HG03457 (cell line): ENCODE measurements at regions not wholly inside any gene's neighbourhood (a gene's known extent, or its start where the extent isn't known, plus 50 kb on each side); places are given as distances from the start of the nearest gene placed in this dataset.

ENCODE experiments used
- ATAC-seq: cut with Tn5 transposase; IDR thresholded peaks from one replicate; pipeline ENCODE4 v1.9.1; 2021; ENCODE audit warnings: moderate number of reproducible peaks; ENCODE audit not compliant: unreplicated experiment

GRCh38 chr1:232260861-232261260 lies 369.1 kb downstream of the SIPA1L2 start:
- ATAC-seq = no peak

GRCh38 chr1:232260045-232260444 lies 369.9 kb downstream of the SIPA1L2 start:
- ATAC-seq = no peak

GRCh38 chr1:232259333-232259732 lies 370.6 kb downstream of the SIPA1L2 start:
- ATAC-seq = no peak

GRCh38 chr1:232252546-232253118 lies 377.3 kb downstream of the SIPA1L2 start:
- no peak for ATAC-seq

GRCh38 chr1:232250838-232251237 lies 379.1 kb downstream of the SIPA1L2 start:
- ATAC-seq = no peak

DNA sequence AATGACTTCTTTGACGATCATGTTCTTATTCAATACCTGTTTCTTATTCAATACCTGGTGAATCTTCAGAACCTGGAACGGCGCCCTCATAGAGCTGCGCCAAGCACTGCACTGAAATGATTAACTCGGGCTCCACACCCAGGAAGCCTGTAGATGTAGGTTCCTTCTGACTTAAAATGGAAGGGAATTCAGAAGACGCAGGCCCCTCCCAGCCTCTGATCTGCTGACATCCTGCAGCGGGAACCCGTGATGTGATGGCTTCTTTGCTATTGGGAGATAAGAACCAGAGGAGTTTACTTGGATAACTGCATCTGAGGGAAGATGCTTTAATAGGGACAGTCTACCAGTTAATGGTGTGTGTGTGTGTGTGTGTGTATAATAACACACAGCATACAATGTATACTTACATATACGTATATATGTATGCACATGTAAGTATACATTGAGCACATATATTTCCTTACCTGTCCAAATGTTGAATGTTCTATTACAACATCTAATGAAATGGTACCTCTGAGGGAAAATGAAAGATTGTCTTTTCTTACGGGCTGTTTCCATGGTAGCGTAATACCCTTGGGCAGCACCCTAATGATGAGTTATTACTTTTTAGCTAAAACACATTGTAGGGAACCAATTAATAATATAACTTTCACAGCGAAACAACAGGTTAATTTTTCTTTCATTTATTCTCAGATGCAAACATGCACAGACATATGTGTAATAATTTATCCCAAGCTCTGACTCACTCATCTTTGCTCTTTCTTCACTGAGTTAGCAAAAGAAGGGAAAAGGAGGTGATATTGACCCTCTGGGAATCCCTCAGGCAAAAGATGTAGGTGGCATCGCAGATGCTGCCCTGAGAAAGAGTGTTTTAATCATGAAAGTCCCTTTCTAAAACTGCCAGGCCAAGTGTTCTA lies 379.8 kb downstream of the SIPA1L2 start:
- no peak for ATAC-seq

- no peak for ATAC-seq
Observed at GRCh38 chr1:232249339-232249738, 380.6 kb downstream of the SIPA1L2 start.

DNA sequence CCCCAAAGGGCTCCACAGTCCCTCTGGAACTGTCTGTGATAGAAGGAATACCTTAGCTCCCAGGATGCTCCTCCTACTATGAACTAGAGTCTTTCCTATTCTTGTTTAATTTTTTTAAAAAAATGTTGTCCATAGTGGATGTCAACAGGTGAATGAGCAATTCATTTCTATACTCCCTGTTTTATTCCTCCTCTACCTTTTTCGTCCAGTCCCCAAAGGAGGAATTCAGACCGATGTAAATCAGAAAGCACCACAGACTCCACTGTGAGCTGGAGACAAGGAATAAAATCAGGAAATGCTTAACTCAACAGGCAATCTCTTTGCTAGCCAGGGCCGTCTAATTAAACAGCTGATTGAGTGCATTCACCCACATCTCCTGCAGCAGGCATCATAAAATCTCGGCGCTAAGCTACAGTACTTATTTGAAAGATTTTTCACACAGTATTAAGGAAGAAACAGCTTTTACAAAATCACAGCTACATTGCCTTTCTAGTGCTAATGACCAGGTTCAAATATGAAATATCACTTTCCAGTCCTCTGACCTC lies 381.6 kb downstream of the SIPA1L2 start:
- no peak for ATAC-seq

DNA sequence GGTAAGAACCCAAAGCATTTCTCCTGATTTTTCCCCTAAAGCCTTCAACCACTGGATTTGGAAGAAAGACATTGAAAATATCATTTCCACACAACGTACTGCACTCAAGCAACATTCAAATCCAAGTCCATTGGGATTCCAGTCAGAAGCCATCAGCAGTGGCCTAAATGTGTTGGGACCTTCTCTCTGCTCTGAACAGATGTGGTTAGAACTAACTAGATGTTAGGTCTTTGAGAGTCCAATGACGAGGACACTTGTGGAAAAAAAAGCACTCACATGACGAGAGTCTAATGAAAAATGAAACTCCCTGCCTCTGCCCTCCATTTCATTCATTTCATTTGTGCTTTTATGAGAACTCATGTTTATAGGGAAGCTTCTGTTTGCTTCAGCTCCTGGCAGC lies 382.3 kb downstream of the SIPA1L2 start:
- no peak for ATAC-seq

- no peak for ATAC-seq
Observed at GRCh38 chr1:232244426-232244825, 385.5 kb downstream of the SIPA1L2 start.

DNA sequence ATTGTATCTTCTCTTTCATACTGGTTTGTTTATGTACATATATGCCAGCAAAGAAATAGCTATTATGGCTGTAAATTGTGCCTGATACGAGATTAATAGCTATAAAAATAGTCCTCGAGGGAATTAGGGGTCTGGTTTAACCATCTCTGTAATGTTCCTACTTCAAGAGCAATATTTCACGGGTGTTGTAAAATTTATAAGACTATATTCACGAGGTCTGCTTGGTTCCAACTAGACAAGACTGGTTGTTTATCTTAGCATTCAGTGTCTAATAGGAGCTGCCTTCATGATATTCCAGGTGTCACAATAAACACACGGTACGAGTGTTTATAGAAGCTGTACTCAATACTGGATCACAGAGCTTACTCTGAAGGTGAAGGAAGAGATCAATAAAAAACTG lies 389.9 kb downstream of the SIPA1L2 start:
- no peak for ATAC-seq

DNA sequence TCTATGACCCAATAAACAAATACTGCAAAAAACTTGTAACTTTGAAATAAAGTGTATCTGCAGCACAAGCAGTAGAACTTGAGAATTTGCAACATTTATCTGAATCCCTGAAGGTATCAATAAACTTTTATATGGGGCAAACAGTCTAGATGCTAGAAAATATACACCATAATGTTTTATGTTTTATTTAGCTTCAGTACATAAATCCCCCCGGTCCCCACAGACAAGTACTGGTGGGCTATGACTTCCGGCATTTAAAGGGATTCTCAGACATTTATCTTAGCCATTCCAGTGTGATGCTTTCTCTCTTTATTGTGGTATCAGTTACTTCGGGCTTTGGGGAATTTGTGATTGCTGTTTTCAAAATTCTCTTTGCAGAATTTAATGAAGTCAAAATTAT lies 390.4 kb downstream of the SIPA1L2 start:
- no peak for ATAC-seq

- ATAC-seq = no peak
Observed at GRCh38 chr1:232238009-232238408, 391.9 kb downstream of the SIPA1L2 start.

DNA sequence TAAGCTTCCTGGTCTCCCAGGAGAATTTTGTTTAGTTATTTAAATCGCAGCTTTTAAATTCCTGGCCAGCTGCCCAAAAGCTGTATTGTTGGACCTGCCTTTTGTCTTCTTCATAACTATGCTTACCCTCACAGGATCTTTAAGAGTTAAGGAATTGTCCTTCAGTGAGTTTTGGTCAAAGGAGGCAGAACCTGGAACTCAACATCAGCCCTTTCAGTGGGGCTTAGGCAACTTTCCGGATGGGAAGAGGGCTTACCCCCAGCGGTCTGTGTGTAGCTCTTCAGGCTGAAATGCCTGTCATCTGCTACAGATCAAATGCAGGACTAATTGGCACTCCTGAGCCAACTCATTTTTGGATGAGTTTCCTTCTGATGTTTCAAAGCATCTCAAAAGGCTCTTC lies 402.6 kb downstream of the SIPA1L2 start:
- ATAC-seq = no peak

DNA sequence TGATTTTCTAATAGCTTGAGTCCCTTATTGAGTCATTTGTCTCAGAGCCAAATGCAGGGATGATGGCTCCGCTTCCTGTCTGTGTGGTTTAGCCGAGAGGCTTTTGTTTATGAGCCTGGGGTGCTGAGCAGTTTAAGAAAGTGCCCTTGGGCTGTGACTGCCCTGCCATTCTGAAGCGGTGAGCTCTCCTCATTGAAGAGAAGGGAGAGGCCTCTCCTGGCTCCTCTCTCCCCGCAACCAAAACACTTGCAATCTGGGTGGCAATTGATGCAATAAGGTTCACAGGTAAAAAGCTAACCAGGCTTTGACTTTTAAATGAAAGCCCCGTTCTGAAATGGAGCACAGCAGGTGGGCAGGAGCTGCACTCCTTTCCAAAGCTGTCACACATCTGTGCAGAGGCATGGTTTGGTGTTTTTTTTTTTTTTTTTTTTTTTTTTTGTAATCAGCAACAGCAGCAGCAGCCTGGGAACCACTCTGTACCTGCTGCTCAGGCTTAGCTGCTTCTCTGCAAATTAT lies 403.7 kb downstream of the SIPA1L2 start:
- no peak for ATAC-seq

DNA sequence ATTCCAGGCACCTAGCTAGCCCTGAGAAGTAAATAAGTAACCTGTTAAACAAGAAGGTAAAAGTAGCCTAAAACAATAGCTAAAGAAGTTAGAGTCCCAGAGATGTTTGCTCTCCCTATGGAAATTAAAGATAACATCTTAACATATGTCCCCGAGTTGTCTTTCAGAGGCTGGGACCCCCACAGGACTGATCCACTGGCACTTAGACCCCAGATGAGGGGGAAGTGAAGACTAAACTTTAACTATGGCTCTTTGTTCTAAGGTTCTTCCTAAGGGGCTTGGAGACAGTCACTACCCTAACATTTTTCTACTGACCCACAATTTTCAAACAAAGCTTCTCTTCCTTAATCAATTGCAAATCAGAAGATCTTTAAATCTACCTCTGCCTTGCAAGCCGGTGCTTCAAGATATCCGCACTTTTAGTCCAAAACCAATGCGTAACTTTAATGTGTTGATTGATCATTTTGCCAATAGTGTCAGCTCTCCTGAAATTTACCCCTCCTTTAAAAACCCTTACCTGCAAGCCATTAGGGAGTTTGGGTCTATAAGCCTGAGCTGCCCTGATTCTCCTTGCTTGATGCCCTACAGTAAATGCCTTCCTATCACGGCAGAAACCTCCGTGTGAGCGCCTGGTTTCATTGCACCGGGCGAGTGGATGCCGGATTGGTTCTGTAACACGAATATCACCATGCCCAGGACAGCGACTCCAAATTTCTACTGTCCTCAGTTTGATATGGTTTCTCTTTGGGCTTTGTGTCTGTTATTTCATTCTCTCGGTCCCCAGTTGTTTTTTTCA lies 404.4 kb downstream of the SIPA1L2 start:
- ATAC-seq = no peak

- no peak for ATAC-seq
Observed at GRCh38 chr1:232223887-232224286, 406.0 kb downstream of the SIPA1L2 start.

DNA sequence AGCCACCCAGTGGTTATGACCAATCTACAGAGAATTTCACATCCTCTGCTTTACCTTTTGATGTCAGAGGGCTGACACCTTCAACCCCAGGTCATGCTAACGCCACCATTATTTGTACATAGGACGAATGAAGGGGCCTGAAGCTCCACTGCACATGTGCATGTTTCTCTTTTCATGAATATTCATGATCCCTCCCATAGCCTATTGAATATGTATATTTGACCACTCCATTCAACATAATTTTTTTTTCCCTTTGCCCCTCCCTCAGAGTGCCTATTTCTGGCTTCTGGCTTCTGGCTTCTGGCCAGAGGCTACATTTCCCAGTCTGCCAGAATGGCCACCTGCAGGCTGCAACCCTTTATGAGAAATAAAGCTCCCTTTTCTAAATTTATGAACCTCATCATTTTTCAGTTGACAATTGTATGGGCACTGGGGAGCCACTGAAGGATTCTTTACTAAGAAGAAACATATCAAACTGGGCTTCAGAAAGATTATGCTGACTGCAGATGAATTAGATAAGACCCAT lies 406.7 kb downstream of the SIPA1L2 start:
- ATAC-seq = no peak

- no peak for ATAC-seq
Observed at GRCh38 chr1:232222614-232223013, 407.3 kb downstream of the SIPA1L2 start.

DNA sequence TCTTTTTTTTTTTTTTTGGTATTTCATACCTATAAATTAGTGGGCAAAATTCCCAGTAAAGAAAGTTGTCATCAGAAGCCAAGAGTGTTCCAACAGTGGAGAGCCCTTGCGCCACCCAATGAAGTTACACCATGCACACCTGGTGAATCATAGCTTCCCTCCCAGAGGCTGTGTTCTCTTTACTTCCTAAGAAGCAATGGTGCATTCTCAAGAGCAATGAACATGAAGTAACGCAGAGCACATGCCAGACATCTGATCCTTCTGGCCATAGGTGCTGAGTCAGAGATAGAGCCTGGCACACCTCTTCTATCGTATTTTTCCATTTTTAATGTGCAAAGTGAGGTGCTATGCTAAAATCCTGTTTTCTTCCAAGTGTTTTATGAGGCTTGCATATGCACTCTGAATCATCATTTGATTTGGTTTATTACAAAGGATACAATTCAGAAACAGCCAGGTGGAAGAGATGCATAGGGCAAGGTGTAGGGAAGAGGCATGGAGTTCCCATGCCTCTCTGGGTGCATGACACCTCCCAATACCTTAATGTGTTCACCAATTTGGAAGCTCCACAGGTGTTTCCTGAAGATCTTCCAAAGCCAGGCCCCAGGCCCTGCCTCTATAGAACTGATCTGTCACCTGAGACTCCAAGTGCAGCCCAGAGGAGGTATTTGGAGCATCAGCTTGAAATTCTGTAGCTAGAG lies 408.0 kb downstream of the SIPA1L2 start:
- no peak for ATAC-seq
